Panc1 (cell line): ENCODE measurements at regions not wholly inside any gene's neighbourhood (a gene's known extent, or its start where the extent isn't known, plus 50 kb on each side); places are given as distances from the start of the nearest gene placed in this dataset.

Experiments used
- ATAC-seq: fragments of 200-7000 bp; cut with Tn5 transposase; 2 replicates; pipeline ENCODE4 v1.9.1; 2020; ENCODE audit warnings: mild to moderate bottlenecking, moderate library complexity
- BruUV-seq: library from RNA; stranded (reverse); fragments of 400-500 nt; replicated peaks from 2 replicates; lab custom pipeline; 2021; lab: Mats Ljungman, UMichigan
- CTCF ChIA-PET: fragments of 300-600 bp; sonication (Branson Sonifier 250); formaldehyde crosslinking; loops from one replicate; lab custom pipeline; 2022; ENCODE audit warnings: antibody characterized with exemption; lab: Charles Lee
- POLR2A ChIA-PET: fragments of 300-600 bp; sonication (Branson Sonifier 250); formaldehyde crosslinking; loops from one replicate; lab custom pipeline; 2022; ENCODE audit warnings: antibody characterized with exemption; lab: Charles Lee
- DNase-seq: peaks from one replicate; pipeline ENCODE4 v3.0.0-alpha.2; 2010; ENCODE audit warnings: low read depth, low spot score
- H3K27ac ChIP-seq: 2 replicates; pipeline ENCODE4 v1.5.1; 2011; ENCODE audit warnings: mild to moderate bottlenecking, low read length, inconsistent platforms
- H3K27me3 ChIP-seq: fragments of 200-500 bp; sonication (Bioruptor generic); 2 replicates; pipeline ENCODE4 v1.6.0; 2014; ENCODE audit warnings: low read length, inconsistent platforms; ENCODE audit not compliant: control insufficient read depth, insufficient read depth
- H3K36me3 ChIP-seq: fragments of 200-500 bp; sonication (Bioruptor generic); 2 replicates; pipeline ENCODE4 v1.5.1; 2014; ENCODE audit warnings: inconsistent platforms, mild to moderate bottlenecking, low read length, moderate library complexity; ENCODE audit not compliant: control insufficient read depth, insufficient read depth
- H3K4me1 ChIP-seq: 2 replicates; pipeline ENCODE4 v1.5.1; 2011; ENCODE audit warnings: inconsistent platforms, mild to moderate bottlenecking, low read length, moderate library complexity; ENCODE audit not compliant: control insufficient read depth, insufficient read depth
- H3K4me3 ChIP-seq, 2 experiments: 2 replicates each; pipeline ENCODE4 v1.5.1; 2011 to 2012; ENCODE audit warnings: low read depth in 2 of 2, low read length in 2 of 2, mild to moderate bottlenecking in 2 of 2, inconsistent platforms in 1 of 2, moderate library complexity in 1 of 2
- H3K9me3 ChIP-seq: fragments of 200-500 bp; sonication (Bioruptor generic); 2 replicates; pipeline ENCODE4 v1.5.1; 2014; ENCODE audit warnings: low read depth, mild to moderate bottlenecking, inconsistent platforms, low read length, moderate library complexity; ENCODE audit not compliant: control insufficient read depth, insufficient read depth
- CTCF ChIP-seq: fragments of 450-650 bp; IDR thresholded peaks from 2 replicates; pipeline ENCODE4 v1.5.1; 2017; ENCODE audit warnings: mild to moderate bottlenecking
- POLR2AphosphoS5 ChIP-seq: IDR thresholded peaks from 2 replicates; pipeline ENCODE4 v1.6.1; 2012; ENCODE audit warnings: mild to moderate bottlenecking, low read depth, low read length, moderate library complexity
- REST ChIP-seq, 2 experiments: IDR thresholded peaks; 2 replicates each; pipeline ENCODE4 v1.6.1; 2011 to 2012; ENCODE audit warnings: low read depth in 2 of 2, control low read depth in 1 of 2, low read length in 1 of 2, mild to moderate bottlenecking in 1 of 2, moderate library complexity in 1 of 2; ENCODE audit not compliant: insufficient read depth in 1 of 2
- SIN3A ChIP-seq: IDR thresholded peaks from 2 replicates; pipeline ENCODE4 v1.6.1; 2012; ENCODE audit warnings: low read depth, mild to moderate bottlenecking, low read length, moderate library complexity, borderline replicate concordance; ENCODE audit not compliant: insufficient read depth
- TCF7L2 ChIP-seq: IDR thresholded peaks from 2 replicates; pipeline ENCODE4 v1.6.1; 2011; ENCODE audit warnings: mild to moderate bottlenecking, low read depth, low read length, inconsistent platforms
- in situ Hi-C: cut with HindIII; loops from 2 replicates; pipeline ENCODE4 v1.10.0; 2016; ENCODE audit warnings: low sequenced_read_pairs, low pct_unique_long_range_greater_than_20kb
- intact Hi-C: fragments of 100-400 bp; cut with micrococcal nuclease; formaldehyde crosslinking; loops from one replicate; pipeline ENCODE4 v1.10.0; 2022; ENCODE audit not compliant: unreplicated experiment

GRCh38 chr3:137083332-137083731 lies 125.5 kb downstream of the IL20RB start:
- BruUV-seq: no TSS peak
- in situ Hi-C loops (no loop called here), intact Hi-C loops (no loop called here)
- ChIA-PET CTCF (no interaction called here), POLR2A (no interaction called here)
- H3K4me3 ChIP-seq: no peak overlapping the region
- H3K4me1 ChIP-seq: no peaks in the 10 kb centered on the region
- peaks cover 24% of the 10 kb centered on the region for H3K27me3 ChIP-seq
- H3K36me3 ChIP-seq: no peaks in the 10 kb centered on the region
- H3K9me3 ChIP-seq: no peaks in the 10 kb centered on the region
- no peak for DNase-seq
- no peak overlapping the region for H3K27ac ChIP-seq
- ATAC-seq: no peak
- TF ChIP-seq TCF7L2 (no peak), CTCF (no peak), POLR2AphosphoS5 (no peak), REST (IDR thresholded peaks at IDR 0.05; ENCODE audit: insufficient read depth in 1 of 2, low read depth in 2 of 2, low read length in 1 of 2) (no peak), SIN3A (no peak)

DNA sequence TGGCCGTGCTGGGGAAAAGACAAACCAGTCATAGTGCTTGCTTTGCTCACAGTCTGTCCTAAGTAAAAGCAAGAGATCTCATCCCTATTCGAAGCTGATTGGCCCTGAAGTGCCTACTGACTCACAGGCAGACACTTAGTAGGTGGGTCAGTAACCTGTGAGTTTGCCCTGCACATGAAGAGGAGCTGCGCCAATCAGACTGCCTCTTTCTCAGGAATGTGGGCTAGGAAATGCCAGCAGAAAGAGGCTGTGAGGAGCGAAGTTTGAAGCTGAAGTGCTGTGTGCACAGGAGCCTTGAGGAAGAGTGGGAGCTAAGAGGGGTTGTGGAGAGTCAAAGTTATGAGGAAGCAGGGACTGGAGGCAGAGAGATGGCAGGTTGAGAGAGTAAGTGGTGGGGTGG lies 126.8 kb downstream of the IL20RB start:
- no peak for ATAC-seq
- in situ Hi-C loops: no loop called here
- peaks cover 22% of the 10 kb centered on the region for H3K27me3 ChIP-seq
- no peak for TF ChIP-seq REST (IDR thresholded peaks at IDR 0.05; ENCODE audit: insufficient read depth in 1 of 2, low read depth in 2 of 2, low read length in 1 of 2)
- TF ChIP-seq POLR2AphosphoS5: no peak
- no peak for TF ChIP-seq SIN3A
- TF ChIP-seq CTCF: no peak
- TF ChIP-seq TCF7L2: no peak
- H3K9me3 ChIP-seq: no peaks in the 10 kb centered on the region
- BruUV-seq: no TSS peak
- no peak overlapping the region for H3K4me3 ChIP-seq
- intact Hi-C loops: no loop called here
- no peaks in the 10 kb centered on the region for H3K4me1 ChIP-seq
- H3K27ac ChIP-seq: no peak overlapping the region
- DNase-seq: no peak
- ChIA-PET POLR2A (no interaction called here), CTCF (no interaction called here)
- H3K36me3 ChIP-seq: no peaks in the 10 kb centered on the region
